NOMO-1 treated with dmso at 0.1 percent for 144 hours (cell line): ENCODE measurements at regions not wholly inside any gene's neighbourhood (a gene's known extent, or its start where the extent isn't known, plus 50 kb on each side); places are given as distances from the start of the nearest gene placed in this dataset.

ENCODE experiments used
- DNase-seq: peaks from one replicate; lab custom pipeline; 2025; ENCODE audit not compliant: unreplicated experiment; lab: John Stamatoyannopoulos, UW

DNA sequence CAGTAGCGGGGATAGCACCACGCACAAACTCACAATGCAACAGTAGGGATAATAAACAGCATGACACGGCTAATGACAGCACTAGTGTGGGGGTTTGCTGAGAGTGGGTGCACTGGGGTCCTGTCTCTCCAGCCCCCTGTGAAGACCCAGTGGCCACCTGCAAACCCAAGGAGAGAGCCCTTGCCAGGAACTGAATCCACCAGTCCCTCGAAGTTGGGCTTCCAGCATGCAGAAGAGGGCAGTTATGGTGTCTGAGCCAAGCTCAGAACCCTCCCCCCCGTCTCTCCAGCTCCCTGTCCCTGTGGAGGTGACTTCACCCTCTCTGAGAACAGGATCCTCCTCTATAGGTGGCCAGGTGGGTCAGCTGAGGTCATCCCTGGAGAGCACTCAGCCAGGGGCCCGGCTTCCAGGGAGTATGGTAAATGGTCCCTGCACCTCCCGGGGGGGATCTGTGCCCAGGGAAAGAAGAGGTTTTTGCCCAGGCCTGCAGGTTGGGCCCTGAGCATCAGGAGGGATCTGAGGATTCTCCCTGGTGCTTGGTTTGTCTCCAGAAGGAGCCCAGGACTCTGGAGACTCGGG is 86.3 kb upstream of the PRR5 start:
- no peak for DNase-seq

DNA sequence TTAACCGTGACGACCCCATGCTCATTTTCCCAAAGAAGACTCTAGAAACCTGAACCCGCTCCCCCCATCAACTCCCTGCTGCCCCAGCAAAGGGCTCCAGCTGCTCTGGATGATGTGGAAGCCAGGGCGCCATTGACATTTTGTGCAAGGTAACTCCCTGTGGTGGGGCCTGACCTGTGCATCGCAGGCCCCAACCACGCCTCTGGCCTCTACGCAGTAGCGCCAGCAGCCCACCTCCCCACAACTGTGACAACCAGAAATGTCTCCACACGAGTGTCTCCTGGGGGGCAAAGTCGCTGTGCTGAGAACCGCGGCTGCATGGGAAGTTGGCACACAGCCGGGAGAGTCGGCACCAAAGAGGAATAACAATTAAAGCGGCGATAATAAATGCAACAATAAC is 86.9 kb upstream of the PRR5 start:
- no peak for DNase-seq

DNA sequence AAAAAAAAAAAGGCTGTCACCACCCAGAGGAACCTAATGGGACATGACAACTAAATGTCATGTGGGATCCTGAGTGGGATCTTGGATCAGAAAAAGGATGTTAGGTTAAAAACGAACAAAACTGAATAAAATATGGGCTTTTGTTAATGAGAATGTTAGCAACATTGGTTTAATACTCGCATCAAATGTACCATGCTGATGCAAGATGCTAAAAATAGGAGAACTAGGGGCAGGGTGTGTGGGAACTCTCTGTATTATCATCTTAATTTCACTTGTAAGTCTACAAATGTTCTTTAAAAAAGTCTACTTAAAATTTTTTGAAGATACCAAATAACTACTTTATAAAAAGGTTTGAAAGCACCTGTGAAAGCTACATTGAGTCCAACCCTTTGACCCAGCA is 88.8 kb upstream of the PRR5 start:
- no peak for DNase-seq

DNA sequence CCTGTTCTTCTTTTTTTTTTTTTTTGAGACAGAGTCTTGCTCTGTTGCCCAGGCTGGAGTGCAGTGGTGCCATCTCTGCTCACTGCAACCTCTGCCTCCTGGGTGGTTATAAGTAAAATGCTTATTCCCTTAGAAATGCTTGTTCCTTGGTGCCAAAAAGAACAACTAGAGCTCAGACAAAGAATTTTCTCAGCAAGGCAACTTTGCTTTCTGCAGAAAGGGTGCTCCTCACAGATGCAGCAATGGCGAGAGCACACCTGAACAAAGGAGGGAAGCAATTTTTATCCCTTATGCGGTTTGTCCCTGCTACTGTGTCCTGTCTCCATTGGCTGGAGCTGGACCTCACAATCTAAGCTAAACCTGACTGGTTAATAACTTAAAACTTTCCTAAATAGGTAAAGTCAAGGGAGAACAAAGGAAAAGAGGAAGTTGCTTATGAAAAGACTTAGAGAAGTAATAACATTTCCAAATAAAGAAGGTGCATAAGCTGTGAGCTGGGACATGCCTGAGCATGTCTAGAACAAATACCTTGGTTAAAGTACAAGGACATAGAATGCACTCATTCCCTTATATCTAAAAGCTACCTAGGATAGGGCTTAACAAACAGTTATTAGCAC is 90.0 kb upstream of the PRR5 start:
- no peak for DNase-seq

DNA sequence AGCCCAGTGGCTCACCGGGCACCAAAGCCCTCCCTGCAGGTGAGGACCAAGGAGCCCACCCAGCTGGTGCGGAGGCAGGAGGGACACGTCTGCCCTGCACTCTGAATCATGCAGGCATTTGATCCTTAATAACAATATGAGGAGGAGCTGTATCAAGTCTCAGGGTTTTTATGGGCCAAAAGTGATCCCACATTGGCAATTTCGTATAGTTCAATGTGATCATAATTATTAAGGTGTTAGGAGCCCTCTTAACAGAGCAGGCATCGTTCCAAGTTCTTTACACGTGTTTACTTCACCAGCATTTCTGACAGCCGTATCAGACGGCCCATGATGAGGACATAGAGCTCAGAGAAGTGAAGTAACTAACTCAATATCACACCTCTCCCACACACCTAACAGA is 91.9 kb upstream of the PRR5 start:
- DNase-seq, result no peak

DNA sequence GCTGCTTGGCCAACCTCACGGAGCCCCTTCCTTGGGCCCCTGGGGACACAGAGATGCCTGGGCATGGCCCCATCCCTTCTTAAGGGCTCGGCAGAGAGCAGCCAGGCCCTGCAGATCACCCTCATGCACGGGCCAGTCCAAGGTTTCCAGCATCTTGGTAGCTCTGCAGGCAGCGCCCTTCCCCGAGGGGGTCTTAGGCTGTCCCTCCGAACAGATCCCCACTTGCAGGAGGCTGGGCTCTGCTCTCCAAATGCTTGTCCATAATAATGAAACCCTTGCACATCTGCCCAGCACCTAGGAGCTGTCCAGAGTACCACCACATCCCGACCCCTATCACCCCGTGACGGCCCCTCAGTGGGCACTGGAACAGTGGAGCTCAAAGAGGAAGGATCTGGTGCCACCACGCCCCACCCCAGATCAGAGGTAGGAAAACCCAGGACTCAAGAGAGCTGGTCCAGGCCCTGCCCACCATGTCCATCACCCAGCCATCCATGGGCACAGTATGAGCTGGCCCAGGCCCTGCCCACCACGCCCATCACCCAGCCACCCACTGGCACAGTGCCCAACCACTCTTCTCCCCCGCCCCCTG is 92.5 kb upstream of the PRR5 start:
- DNase-seq, result no peak

DNA sequence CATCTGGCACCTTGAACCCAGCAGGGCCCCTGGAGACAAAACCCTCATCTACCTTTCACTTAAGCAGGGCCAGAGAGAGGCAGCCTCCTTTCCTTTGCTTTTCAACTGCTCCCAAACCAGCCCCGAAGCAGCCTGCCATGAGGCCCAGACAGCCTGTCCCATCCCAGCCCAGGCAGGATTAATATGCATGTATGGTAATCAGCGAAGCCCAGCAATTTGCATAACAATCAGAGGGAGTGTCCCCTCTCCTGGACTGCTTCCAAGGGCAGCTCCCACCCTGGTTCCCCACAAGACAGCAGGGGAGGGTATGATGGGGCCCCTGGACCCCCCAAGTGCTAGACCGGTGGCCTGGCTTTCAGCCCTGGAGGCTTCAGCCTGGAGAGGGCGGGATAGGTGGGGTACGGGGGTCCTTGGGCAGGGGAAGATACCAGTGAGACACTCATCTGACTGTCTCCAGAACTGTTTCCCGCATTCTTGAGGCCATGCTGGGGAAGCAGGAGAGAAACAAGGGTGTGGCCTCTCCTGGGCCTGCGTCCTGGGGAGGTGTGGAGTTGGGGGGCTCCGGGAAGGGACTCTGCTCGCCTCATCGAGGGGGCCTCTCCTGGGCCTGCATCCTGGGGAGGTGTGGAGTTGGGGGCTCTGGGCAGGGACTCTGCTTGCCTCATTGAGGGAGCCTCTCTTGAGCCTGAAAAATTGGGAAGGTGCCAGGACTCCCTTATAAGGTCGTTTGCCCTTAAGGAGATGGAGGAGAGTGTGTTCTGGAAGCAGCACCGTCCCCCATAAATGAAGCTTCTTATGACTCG is 93.2 kb upstream of the PRR5 start:
- DNase-seq, result no peak

DNA sequence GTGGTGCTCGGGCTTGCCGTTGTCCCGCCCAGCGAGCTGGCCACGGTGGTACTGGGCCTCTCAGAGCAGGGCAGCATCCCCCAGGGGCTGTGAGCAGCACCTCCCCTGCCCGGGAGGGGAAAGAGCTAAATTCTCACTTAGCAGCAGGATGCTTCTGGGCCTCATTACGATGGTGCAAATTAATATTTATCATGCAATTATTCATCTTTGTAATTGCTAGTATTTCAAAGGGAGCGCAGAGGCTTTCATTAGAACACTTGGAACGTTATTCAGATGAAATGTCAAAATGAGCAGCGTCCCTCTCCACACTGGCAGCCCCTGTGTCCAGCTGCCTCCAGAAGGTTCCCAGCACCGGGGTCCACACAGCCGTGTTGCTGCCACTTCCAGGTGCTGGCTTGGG is 95.9 kb upstream of the PRR5 start:
- DNase-seq, result no peak

DNA sequence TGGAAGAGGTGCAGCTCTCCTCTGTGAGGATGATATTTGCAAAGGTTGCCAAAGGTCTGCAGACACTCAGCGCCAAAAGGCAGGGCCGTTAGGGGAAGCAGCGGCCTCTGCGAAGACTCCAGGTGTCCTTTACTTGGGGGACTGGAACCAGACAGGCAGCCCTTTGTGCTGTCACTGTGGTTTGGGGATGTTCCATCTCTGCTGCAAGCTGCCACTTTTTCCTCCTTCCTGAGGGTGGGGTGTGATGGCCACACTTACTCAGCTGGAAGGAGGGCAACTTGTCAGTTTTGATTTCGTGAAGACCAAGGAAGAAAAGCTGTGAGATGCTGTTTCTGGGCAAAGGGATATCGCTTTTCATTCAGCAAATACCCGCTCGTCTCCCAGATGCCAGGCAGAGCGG is 96.5 kb upstream of the PRR5 start:
- DNase-seq, result no peak

DNA sequence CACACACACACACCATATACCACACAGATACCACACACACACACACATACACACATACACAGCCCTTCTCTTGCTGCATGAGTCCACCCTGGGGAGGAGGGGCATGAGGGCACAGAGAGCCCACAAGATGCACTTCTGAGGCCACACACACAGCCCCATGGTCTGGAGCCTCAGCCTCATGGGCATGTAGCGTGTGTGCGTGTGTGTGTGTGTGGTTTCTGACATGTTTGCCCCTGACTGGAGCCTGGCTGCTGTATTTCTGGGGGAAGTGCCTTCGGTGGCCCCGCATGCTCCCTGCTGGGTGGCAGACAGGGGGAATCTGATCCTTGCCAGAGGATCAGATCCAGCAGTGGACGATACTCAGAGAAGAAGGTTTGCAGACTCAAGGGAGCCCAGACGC is 97.0 kb upstream of the PRR5 start:
- no peak for DNase-seq

DNA sequence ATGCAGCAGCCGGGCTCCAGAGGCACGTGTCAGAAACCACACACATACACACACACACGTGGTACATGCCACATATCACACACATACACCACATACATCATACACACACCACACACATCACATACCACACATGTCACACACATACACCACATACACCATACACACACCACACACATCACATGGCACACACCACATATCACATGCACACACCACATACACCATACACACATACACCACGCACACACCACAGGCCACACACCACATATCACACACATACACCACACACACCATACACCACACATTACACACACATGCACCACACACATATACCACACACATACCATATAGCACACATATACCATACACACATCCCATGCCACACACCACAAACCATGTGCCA is 97.5 kb upstream of the PRR5 start:
- DNase-seq, result no peak

DNA sequence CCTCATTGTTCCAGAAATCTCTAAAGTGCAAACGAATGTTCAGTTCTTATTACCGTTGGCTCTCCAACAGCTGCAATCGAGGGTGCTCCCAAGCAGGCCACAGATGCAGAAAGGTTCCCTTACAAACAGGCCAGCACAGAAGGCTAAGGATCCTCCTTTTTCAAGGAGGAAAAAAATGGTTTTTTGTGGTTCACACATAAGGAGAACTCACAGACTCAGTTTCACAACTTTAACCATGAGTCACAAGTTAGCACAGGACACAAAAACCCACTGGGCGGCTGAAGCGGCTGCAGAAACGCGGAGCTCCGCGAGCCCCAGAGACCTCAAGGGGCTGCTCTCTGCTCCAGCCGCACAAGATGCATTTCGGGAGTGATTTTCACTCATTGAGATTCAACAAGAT is 98.2 kb upstream of the PRR5 start:
- DNase-seq, result peak; percentile 62

DNA sequence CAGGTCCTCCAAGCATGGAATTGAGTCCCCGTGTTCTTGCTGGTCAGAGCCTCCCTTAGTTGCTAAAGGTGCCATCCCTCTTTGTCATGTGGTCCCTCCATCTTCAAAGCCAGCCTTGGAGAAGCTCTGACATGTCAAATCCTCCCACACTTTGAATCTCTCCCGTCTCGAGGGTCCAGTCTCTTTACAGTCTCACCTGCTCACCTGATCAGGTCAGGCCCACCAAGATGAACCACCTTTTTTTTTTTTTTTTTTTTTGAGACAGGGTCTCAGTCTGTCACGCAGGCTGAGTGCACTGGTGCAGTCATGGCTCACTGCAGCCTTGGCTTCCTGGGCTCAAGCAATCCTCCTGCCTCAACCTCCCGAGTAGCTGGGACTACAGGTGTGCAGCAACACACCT is 100.3 kb upstream of the PRR5 start:
- no peak for DNase-seq

DNA sequence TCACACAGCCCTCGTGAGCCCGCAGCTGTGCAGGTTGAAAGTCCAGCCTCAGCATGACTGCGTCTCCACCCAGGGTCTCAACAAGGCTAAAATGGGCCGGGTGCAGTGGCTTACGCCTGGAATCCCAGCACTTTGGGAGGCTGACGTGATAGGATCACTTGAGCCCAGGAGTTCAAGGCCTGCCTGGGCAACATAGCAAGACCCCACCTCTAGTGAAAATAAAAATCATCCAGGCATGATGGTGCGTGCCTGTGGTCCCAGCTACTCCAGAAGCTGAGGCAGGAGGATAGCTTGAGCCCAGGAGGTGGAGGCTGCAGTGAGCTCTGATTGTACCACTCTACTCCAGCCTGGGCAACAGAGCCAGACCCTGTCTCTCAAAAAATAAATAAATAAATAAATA is 100.8 kb upstream of the PRR5 start:
- no peak for DNase-seq

DNA sequence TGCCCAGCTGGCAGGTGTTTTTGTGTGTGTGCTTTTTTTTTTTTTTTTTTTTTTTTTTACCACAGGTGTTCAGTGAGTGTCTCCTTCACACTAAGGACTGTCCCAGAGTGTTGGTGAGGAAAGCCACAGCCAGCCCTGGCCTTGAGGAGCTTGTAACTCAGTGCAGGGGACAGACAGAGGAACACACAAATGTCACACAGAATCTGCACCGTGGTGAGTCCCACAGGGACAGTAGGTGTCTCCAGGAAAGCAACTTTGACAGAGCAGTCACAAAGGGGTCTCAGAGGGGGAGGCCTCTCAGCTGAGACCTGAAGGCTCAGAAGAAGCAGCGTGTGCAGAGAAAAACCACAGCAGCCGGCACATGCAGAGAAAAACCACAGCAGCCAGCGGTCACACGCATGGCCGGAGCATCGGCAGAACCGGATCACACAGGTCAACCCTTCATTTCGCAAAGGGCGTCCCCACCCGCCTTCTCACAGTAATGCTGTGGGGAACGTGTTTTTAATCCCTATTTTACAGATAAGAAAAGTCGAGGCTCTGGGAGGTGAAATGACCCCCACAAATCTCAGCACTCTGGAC is 101.7 kb upstream of the PRR5 start:
- DNase-seq, result no peak

DNA sequence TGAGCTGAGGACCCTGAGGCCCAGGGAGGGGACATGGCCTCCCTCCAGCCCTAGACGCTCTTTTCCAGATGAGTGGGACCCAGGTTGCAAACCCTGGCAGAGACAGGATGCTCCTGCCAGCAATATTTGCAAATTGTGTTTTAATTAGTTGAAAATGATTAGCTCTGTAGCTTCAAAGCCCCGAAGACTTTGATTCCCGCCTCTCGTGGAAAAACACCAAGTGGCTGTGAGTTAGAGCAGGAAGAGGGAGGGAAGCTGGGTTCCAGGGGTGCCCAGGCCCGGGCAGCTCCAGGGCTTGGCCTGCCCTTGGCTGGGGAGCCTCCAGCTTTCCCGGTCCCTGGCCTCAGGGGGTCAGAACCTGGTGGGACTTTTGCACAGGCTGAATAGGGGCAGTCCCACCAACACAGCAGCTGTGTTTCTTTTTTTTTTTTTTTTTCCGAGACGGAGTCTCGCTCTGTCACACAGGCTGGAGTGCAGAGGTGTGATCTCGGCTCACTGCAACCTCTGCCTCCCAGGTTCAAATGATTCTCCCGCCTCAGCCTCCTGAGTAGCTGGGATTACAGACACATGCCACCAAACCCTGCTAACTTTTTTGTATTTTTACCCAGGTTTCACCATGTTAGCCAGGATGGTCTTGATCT is 101.6 kb upstream of the RTL6 start:
- no peak for DNase-seq

DNA sequence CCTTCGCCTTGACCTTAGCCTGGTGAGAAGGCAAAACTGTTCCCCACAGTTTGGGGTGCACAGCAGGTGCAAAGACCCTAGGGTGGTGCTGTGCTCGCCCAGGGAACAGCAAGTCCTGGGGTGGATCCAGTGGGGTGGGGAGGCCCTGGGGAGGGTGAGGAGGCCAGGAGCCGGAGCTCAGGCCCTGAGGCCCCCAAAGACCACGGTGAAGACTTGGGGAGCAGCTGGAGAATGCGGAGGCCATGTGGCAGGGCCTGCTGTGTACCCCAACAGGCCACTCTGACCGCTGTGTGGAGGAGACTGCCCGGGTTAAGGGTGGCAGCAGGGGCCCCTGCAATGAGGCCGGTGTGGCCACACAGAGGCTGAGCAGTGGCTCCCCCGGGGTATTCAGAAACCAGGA is 101.1 kb upstream of the RTL6 start:
- no peak for DNase-seq

DNA sequence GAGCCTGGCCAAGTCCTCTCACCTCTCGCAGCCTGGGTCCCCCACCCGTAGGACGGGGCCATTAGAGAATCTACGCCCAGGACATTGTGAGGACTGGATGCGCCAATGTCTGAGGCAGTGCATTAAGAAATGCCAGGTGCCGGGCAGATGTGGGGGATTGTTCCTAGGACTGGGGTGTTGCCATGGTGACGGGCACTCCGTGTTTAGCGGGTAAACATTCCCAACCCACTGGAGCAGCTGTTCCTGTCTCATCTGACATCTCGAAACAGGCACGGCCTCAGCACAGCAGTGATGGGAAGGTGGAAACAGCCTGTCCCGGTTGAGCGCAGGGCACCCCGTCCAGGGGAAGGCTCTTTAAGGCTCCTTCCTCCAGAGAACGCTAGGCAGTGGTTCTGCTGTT is 99.6 kb upstream of the RTL6 start:
- no peak for DNase-seq

DNA sequence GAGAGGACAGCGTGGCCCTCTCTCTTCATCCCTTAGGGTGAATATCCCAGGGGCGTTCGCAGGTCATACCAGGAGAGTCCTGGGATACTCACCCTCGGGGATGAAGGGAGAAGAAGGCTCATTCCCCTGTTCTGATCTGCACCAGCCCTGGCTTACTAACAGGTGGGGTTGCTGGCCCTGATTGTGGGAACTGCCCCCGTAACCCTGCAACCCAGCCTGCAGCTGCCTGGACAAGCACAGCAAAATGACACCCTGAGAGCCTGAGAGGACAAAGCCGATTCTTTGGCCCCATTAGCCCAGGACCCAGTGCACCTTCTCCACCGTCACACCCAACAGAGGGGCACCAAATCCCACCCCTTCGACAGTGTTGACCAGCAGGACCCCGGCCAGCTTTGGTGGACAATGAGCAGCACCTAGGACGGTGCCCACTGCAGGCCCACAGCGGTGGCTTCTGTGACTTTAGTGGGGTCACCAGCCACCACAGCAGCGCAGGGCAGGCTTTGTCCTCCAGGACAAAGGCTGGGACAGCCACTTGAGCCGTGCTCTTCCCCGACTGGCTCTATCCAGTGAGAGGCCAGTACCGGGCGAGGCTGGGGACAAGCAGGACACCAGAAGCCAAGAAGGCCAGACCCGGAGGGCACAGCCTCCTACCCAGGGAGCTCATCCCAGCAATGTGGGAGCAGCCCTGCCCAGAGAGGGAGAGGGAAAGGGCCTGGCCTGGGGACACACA is 98.5 kb upstream of the RTL6 start:
- DNase-seq, result no peak

DNA sequence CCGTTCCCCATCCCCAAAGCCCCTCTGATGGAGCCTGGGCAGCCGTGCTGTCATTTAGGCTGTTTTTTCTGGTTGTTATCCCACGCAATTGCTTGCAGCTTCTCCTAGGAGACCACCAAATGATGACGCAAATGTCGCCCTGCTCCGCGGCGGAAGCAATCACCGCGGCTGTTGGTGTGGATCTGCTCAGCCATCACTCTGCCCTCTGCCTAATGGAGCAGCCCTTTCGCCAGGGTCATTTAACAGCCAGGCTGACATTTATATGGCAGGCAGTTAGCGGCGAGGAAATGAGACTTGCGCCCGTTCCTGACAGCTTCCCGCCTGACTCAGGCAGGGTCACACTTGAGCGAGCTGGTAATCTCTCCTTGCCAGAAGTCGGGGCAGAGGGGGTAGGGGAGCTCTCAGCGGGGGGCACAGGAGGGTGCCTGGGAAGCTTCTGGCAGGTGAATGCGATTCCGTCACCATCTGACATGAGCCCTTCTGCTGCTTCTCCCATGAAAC is 97.9 kb upstream of the RTL6 start:
- DNase-seq, result no peak

DNA sequence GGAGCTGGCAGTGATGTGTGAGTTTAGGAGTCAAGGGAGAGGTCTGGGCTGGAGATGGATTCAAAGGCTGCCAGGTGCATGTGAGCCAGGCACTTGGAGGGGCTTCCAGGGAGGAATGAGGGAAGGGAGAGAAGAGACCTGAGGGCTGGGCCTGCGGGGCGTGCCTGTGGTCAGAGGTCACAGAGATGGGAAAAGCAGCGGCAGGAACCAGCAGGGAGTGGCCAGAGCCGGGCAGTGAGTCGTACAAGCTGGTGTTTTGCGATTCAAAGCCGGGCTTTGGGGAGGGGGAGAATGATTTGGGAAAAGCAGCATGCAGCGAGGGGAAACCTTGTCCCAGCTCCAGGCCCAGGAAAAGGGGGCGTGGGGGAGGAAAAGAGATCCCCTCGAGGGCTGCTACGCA is 96.9 kb upstream of the RTL6 start:
- DNase-seq, result no peak
